ENCODE measurements at regions not wholly inside any gene's neighbourhood (a gene's known extent, or its start where the extent isn't known, plus 50 kb on each side); places are given as distances from the start of the nearest gene placed in this dataset.
"Not testable (repeated sequence)": the region's sequence is repeated elsewhere in the genome, so short reads cannot be mapped to it uniquely, and the experiment has no call there.

DNA sequence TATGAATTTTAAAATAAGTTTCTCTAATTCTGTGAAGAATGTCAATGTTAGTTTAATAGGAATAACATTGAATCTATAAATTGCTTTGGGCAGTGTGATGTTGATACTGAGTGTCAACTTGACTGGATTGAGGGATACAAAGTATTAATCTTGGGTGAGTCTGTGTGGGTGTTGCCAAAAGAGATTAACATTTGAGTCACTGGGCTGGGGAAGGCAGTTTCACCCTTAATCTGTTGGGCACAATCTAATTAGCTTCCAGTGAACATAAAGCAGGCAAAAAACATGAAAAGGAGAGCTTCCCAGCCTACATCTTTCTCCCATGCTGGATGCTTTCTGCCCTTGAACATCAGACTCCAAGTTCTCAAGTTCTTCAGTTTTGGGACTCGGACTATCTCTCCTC, 832.0 kb upstream of the ARRDC3 start:
- no peak for DNase-seq (ENCODE audit: low read depth, low spot score)

DNA sequence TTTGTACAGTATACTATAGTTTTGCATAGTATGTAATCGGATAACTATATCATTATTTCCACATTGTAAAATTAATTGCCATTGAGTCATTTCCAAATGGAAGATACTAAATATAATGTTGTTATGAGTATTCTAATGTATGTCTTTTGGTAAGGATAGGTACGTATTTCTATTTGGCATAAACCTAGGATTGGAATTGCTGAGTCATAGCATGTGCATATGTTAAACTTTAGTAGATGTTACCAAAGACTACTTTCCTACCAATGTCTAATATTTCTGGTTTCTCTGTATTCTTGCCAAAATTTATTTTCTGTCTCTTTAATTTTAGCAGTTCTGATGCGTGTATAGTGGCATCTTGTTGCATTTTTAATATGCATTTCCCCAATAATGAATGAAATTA, 825.1 kb upstream of the ARRDC3 start:
- no peak for DNase-seq (ENCODE audit: low read depth, low spot score)

- DNase-seq (ENCODE audit: low read depth, low spot score) = no peak
Observed at GRCh38 chr5:92207151-92207550, 824.0 kb upstream of the ARRDC3 start.

GRCh38 chr5:92206681-92207080, 823.6 kb upstream of the ARRDC3 start:
- DNase-seq (ENCODE audit: low read depth, low spot score) = no peak

- DNase-seq (ENCODE audit: low read depth, low spot score) = not testable (repeated sequence)
Observed at GRCh38 chr5:92199035-92199434, 815.9 kb upstream of the ARRDC3 start.

DNA sequence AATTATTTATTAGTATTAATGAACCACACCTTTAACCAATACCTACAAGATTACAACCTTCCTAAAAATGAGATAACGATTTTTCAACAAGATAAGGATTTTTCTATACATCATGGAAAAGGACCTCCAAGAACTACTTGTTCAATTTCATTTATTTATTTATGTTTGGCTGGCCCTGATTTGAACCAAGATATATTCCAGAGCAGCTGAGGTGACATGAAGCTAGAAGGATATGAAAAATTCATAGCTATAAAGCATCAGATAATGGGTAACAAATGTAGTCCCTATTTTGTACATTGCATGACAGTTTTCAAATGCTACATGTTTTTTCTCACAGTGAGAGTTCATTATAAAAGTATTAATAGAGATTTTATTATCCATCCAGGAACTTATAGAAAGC, 798.5 kb upstream of the ARRDC3 start:
- DNase-seq (ENCODE audit: low read depth, low spot score) = no peak

DNA sequence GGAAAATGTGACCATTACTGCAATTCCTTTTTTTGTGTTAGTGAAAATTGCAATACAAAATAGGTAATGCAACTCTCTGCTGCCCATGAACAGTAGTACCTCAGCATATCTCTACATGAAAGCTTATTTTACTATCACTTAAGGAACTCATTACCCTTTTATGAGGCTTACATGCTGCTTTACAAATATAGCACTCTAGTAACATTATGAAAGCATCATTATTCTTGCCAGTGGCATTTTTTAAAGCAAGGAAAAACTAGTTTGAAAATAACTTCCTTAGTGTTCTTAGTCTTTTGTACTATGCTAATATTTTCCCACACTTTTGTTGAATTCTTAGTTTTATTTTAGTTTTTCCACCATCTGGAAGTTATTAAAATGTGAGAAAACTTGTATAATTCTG, 797.3 kb upstream of the ARRDC3 start:
- no peak for DNase-seq (ENCODE audit: low read depth, low spot score)

DNA sequence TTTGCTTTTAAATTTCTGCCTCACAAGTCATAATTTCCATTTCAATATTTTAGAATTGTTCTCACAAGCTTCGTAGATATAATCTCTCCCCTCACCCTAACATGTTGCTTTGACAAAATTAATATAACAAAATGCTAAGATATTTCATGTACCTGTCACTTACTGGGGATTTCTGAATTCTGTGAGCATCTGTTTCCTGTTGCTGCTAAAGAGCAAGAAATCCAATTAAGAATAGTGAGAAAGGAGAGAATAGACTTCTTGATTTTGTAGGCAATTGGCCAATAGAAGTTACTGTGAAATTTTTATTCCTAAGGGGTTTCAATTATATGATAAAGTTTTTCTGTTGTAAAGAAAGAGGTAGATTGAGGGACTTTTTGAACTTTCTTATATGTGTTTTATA, 796.5 kb upstream of the ARRDC3 start:
- no peak for DNase-seq (ENCODE audit: low read depth, low spot score)

- no peak for DNase-seq (ENCODE audit: low read depth, low spot score)
Observed at GRCh38 chr5:92177926-92178487, 794.9 kb upstream of the ARRDC3 start.

GRCh38 chr5:92163906-92164305, 780.8 kb upstream of the ARRDC3 start:
- no peak for DNase-seq (ENCODE audit: low read depth, low spot score)

GRCh38 chr5:92147798-92148197, 764.7 kb upstream of the ARRDC3 start:
- no peak for DNase-seq (ENCODE audit: low read depth, low spot score)

DNA sequence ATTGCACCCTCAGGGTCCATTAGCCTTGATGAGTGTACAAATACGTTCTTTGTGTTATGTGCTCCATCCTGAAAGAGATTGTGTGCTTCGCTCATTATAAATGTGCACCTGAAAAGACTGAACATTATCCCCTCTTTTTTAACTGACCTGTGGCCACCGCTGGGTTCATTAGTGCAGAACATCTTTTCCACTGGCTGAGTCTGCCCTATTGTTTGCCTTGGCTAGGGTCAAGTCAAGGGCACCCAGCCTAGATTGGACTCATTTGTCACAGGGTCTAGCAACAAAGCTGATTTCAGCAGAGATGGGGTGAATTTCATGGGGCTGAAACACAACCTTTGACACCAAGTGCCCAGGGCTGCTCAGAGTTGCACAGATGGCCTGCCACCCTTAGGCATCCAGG, 764.1 kb upstream of the ARRDC3 start:
- DNase-seq (ENCODE audit: low read depth, low spot score) = peak; percentile 2

DNA sequence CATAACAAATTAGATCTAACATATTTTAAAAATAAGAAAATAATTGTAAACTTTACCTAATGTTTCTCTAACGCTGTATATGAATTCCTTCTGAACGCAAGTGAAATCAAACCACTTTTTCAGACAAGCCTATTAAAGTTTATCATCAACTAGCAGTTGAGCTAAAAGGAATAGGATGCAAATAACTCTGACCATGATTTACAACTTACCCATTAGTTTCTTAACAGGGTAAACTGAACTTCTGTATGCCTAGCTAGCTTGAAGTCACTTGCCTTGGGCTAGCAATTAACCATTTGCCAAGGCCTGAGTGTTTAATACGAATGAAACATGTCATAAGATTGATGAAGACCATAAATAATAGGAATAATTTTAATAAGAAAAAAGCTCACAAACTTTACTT, 762.7 kb upstream of the ARRDC3 start:
- no peak for DNase-seq (ENCODE audit: low read depth, low spot score)

- DNase-seq (ENCODE audit: low read depth, low spot score) = no peak
Observed at GRCh38 chr5:92144824-92145223, 761.7 kb upstream of the ARRDC3 start.

- DNase-seq (ENCODE audit: low read depth, low spot score) = not testable (repeated sequence)
Observed at GRCh38 chr5:92132294-92132908, 749.3 kb upstream of the ARRDC3 start.

GRCh38 chr5:92126182-92126581, 743.1 kb upstream of the ARRDC3 start:
- DNase-seq (ENCODE audit: low read depth, low spot score) = no peak

DNA sequence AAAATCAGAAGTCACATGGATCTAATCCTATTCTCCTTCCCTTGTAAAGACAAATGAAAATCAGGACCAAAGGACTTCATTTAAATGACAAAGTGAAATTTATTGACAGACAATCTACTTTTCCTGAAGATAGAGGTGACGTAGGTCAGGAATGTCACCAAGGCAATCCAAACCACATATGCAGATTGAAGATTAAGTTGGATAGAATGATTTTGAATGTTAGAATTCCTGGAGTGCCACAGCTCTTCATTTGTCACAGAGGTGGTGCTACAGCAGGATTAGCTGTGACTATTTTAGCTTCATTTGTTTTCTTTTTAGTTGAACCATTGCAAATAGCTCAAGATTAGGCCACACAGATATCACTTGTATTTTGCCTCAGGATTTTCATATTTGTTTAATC, 736.0 kb upstream of the ARRDC3 start:
- DNase-seq (ENCODE audit: low read depth, low spot score) = peak; percentile 2

DNA sequence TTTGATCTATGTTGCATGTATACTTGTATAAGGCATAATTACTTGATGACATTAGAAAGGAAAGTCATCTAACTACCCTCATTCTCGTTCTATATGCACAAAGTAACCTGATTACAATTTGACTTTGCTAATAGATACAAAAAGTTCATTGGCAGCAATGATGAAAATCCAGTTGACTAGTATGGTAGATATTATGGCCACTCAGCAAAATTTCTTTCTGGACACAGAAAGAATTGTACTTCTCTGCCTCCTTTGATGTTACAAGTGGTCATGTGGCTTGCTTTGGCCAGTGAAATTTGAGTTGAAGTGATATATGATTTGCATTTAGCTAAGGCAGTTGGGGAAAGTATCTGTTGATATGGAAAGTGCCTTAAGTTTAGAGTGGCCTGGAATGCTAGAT, 723.7 kb upstream of the ARRDC3 start:
- no peak for DNase-seq (ENCODE audit: low read depth, low spot score)

DNA sequence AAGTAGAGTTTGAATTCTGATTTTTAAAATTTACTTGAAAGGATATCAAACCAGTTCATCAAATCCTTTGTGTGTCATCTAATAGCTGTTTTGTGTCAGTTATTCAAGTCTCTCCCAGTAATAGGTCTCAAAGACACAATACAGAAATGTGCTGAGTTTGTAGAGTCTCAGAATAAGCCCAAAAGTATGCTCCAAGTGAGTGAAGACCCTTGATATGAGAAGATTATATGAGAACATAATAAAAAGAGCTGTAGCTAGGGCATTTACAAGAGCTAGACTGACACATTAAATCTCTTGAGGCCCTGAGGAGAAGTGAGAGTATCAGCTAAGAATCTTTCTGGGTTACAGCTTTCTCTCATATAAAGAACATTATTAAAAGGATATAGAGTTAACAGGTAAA, 721.0 kb upstream of the ARRDC3 start:
- DNase-seq (ENCODE audit: low read depth, low spot score) = no peak

DNA sequence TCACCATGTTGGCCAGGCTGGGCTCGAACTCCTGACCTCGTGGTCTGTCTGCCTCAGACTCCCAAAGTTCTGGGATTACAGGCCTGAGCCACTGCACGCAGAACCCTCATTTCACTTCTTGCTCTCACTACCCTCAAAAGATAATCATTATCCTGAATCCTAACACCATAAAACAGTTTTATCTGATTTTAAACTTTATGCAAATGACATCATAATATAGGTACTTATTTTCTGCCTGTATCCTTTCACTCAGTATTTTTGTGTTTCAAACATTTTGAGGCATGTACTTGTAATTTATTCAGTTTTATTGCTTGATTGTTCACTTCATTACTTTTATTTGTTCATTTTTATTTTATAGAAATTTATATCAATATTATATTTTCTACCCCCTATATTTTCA, 719.2 kb upstream of the ARRDC3 start:
- DNase-seq (ENCODE audit: low read depth, low spot score) = no peak

- no peak for DNase-seq (ENCODE audit: low read depth, low spot score)
Observed at GRCh38 chr5:92092239-92092638, 709.1 kb upstream of the ARRDC3 start.

- DNase-seq (ENCODE audit: low read depth, low spot score) = no peak
Observed at GRCh38 chr5:92086059-92086811, 703.1 kb upstream of the ARRDC3 start.
